Muscle of leg (tissue), 3 donors: ENCODE measurements at regions not wholly inside any gene's neighbourhood (a gene's known extent, or its start where the extent isn't known, plus 50 kb on each side); places are given as distances from the start of the nearest gene placed in this dataset.
"Not testable (repeated sequence)": the region's sequence is repeated elsewhere in the genome, so short reads cannot be mapped to it uniquely, and the experiment has no call there.

Experiments used
- DNase-seq: peaks from one replicate; pipeline ENCODE4 v3.0.0; 2013
- H3K27ac ChIP-seq: one replicate; pipeline ENCODE4 v1.5.1; 2013; ENCODE audit warnings: mild to moderate bottlenecking, low read length, control low read depth
- H3K27me3 ChIP-seq: one replicate; pipeline ENCODE4 v1.6.1; 2013; ENCODE audit warnings: low read length; ENCODE audit not compliant: control insufficient read depth, insufficient read depth
- H3K36me3 ChIP-seq: one replicate; pipeline ENCODE4 v1.6.1; 2013; ENCODE audit warnings: low read length; ENCODE audit not compliant: control insufficient read depth, insufficient read depth
- H3K4me1 ChIP-seq: one replicate; pipeline ENCODE4 v1.6.1; 2013; ENCODE audit warnings: low read length; ENCODE audit not compliant: control insufficient read depth, insufficient read depth
- H3K4me3 ChIP-seq: one replicate; pipeline ENCODE4 v1.5.1; 2013; ENCODE audit warnings: low read length, control low read depth
- H3K9me3 ChIP-seq: replicated peaks from 2 replicates; pipeline ENCODE4 v1.6.1; 2013; ENCODE audit warnings: low read depth, low read length; ENCODE audit not compliant: control insufficient read depth
- WGBS: methylation state at CpG from one replicate; pipeline ENCODE4 v1.1.5; 2013; ENCODE audit warnings: missing lambda C conversion rate; ENCODE audit not compliant: insufficient coverage; 5-methylcytosine and 5-hydroxymethylcytosine counted together

DNA sequence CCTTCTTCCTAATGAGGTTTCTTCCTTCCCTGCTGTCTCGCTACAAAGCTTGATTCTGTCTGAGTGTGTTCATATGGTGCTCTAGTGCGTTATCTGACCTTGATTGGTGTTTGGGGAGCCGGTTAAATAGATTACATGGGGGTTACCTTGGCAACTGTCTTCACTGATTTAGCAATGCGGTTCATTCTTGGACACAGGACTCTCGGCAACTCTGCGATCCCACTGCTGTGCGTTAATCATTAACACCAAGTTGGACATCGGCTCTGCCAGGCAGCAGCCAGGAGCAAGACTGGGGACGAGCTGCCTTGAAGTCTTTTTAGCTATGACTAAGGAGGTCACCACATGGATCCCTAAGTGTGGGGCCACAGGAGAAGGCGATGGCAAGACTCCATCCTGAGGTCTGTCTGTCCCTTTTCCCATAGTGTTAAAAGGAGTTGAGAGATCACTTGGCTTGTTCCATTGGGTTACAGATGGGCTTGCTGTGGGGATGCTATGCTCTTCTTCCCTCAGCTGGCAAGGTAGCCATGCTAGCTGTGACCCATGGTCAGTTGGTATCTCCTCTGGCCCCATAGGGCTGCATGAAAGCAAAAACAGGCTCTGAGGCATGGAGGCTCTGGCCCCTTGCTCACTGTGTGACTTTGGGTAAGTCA is 93.4 kb upstream of the MAMLD1 start:
- Histone ChIP-seq H3K27ac (no peak overlapping the region), H3K4me1 (no peaks in the 10 kb centered on the region), H3K36me3 (no peaks in the 10 kb centered on the region), H3K4me3 (no peak overlapping the region), H3K9me3 (no peaks in the 10 kb centered on the region), H3K27me3 (peaks cover 17% of the 10 kb centered on the region)
- DNase-seq: no peak
- WGBS: 61% methylated on average over 9 of the region's 10 CpGs

- H3K27me3 ChIP-seq: peaks cover 17% of the 10 kb centered on the region
- DNase-seq: no peak
- no peak overlapping the region for H3K27ac ChIP-seq
- no peaks in the 10 kb centered on the region for H3K36me3 ChIP-seq
- H3K4me1 ChIP-seq: no peaks in the 10 kb centered on the region
- H3K9me3 ChIP-seq: no peaks in the 10 kb centered on the region
- H3K4me3 ChIP-seq: no peak overlapping the region
- 40% methylated on average over 1 of the region's 3 CpGs for WGBS
These were observed 92.5 kb upstream of the MAMLD1 start for GRCh38 chrX:150270622-150271021.

DNA sequence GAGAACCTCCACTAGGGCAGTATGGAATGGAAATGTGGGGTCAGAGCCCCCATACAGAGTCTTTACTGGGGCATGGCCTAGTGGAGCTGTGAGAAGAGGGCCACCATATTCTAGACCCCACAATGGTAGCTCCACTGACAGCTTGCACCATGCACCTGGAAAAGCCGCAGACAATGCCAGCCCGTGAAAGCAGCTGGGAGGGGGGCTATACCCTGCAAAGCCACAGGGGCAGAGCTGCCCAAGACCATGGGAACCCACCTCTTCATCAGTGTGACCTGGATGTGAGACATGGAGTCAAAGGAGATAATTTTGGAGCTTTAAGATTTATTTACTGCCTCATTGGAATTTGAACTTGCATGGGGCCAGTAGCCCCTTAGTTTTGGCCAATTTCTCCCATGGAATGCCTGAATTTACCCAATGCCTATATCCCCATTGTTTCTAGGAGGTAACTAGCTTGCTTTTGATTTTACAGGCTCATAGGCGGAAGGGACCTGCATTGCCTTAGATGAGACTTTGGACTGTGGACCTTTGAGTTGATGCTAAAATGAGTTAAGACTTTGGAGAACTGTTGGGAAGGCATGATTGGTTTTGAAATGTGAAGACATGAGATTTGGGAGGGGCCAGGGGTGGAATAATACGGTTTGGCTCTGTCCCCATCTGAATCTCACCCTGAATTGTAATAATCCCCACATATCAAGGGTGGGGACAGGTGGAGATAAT is 89.4 kb upstream of the MAMLD1 start:
- H3K4me1 ChIP-seq, DNase-seq, H3K9me3 ChIP-seq, H3K4me3 ChIP-seq, H3K27ac ChIP-seq, H3K36me3 ChIP-seq: not testable (repeated sequence)
- 75% methylated on average over 1 of the region's 4 CpGs for WGBS
- peaks cover 10% of the 10 kb centered on the region for H3K27me3 ChIP-seq

- H3K36me3 ChIP-seq: no peaks in the 10 kb centered on the region
- DNase-seq: no peak
- no CpG with 5 or more reads among the region's 2 CpGs for WGBS
- peaks cover 6% of the 10 kb centered on the region for H3K27me3 ChIP-seq
- no peak overlapping the region for H3K4me3 ChIP-seq
- H3K9me3 ChIP-seq: no peaks in the 10 kb centered on the region
- no peaks in the 10 kb centered on the region for H3K4me1 ChIP-seq
- no peak overlapping the region for H3K27ac ChIP-seq
These were observed 80.2 kb upstream of the MAMLD1 start for GRCh38 chrX:150282953-150283352.

GRCh38 chrX:150291014-150291413 is 72.1 kb upstream of the MAMLD1 start:
- DNase-seq: peak; percentile 6
- WGBS: 69% methylated on average over 3 of the region's 5 CpGs
- H3K27ac ChIP-seq: no peak overlapping the region
- H3K4me1 ChIP-seq: no peaks in the 10 kb centered on the region
- no peak overlapping the region for H3K4me3 ChIP-seq
- peaks cover 2% of the 10 kb centered on the region for H3K27me3 ChIP-seq
- H3K9me3 ChIP-seq: no peaks in the 10 kb centered on the region
- H3K36me3 ChIP-seq: no peaks in the 10 kb centered on the region

DNA sequence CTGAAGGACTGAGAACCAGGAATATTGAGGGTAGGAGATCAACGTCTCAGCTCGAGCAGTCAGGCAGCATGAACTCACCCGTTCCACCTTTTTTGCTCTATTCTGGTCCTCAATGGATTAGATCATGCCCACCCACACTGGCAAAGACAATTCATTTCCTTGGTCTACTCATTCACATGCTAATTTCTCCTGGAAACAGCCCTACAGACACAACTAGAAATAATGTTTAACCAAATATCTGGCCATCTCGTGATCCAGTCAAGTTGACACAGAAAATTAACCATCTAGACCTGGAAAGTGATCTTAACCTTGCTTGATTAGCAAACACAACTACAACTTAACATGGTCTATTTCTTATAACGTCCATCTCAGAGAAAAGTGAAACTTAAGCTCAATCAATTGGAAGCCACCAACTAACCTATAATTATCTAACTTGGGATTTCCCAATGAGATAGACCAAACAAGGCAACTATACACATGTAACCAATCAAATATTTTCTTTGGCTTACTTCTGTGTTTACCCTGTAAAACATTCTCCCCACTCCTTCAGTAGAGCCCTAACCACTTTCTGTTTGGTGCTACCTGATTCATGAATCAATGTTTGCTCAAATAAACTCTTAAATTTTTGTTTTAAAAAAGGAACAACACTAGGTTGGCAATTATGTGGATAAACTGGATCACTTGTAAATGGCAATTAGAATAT is 69.7 kb upstream of the MAMLD1 start:
- H3K27me3 ChIP-seq: peaks cover 5% of the 10 kb centered on the region
- no peaks in the 10 kb centered on the region for H3K4me1 ChIP-seq
- no peak for DNase-seq
- 72% methylated on average over 3 of the region's 5 CpGs for WGBS
- H3K9me3 ChIP-seq: no peaks in the 10 kb centered on the region
- no peak overlapping the region for H3K4me3 ChIP-seq
- H3K36me3 ChIP-seq: no peaks in the 10 kb centered on the region
- H3K27ac ChIP-seq: no peak overlapping the region

DNA sequence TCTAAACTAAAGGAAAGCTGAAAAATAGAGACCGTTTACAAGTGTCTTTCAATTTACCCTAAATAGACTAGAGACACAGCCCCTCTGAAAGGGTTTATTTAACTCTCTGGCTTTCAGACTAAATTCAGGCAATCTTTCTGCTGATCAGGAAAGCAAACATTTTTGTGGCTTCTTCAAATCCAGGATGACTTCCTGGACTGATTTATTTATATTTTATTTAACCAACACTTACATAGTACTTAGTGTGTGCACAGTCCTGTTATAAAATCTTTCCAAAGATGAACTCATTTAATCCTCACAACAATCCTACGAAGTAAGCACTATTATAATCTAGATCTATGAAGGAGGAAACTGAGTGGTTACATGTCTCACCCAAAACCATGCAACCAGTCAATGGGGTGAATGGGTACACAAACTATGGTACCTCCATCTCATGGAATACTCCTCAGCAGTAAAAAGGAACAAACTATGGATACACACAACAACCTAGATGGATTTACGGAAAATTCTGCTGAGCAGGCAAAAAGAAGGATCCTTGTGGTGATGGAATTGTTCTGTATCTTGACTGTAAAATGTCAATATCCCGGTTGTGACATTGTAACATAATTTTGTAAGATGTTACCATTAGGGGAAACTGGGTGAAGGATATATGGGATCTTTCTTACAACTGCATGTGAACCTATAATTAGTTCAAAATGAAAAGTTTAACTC is 64.1 kb upstream of the MAMLD1 start:
- no peak overlapping the region for H3K27ac ChIP-seq
- no CpG with 5 or more reads among the region's 4 CpGs for WGBS
- DNase-seq: no peak
- no peaks in the 10 kb centered on the region for H3K36me3 ChIP-seq
- H3K4me1 ChIP-seq: no peaks in the 10 kb centered on the region
- H3K4me3 ChIP-seq: no peak overlapping the region
- peaks cover 6% of the 10 kb centered on the region for H3K27me3 ChIP-seq
- H3K9me3 ChIP-seq: no peaks in the 10 kb centered on the region

GRCh38 chrX:150299579-150299978 is 63.5 kb upstream of the MAMLD1 start:
- DNase-seq: no peak
- no peaks in the 10 kb centered on the region for H3K36me3 ChIP-seq
- no peaks in the 10 kb centered on the region for H3K4me1 ChIP-seq
- peaks cover 6% of the 10 kb centered on the region for H3K27me3 ChIP-seq
- H3K4me3 ChIP-seq: no peak overlapping the region
- no peak overlapping the region for H3K27ac ChIP-seq
- no peaks in the 10 kb centered on the region for H3K9me3 ChIP-seq

DNA sequence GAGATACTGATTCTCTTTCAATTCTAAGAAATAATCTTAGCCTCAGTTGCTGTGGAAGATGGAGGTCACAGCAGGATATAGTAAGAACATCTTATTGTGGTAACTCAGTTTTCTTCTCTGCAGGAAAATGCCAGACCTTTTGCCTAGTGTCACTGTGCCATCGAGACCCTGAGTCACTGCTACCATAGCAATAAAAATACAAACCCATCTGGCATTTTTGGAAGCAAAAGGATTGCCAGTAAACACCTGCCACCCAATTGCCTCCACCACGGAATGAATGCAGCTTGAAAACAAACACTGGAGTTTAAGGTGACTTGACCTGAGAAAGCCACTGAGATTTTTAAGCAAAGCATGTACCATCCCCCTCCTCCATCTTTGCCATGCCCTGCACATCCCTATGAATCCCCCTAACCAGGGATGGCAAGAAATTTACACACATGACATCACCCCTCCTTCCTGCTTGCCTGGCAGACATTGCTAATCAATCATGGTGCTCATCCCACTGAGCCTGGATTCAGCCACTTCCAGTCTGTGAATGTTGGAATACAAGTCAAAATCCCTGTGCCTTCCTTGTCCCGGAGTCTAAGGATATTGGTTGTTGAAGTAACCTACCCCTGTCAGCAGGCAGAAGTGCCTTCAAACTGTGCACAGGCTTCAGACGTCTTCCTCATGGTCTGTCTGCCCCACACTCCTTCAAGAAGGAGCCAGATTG is 59.6 kb upstream of the MAMLD1 start:
- no peaks in the 10 kb centered on the region for H3K9me3 ChIP-seq
- no peak overlapping the region for H3K4me3 ChIP-seq
- no peak for DNase-seq
- no peaks in the 10 kb centered on the region for H3K4me1 ChIP-seq
- no peak overlapping the region for H3K27ac ChIP-seq
- no peaks in the 10 kb centered on the region for H3K36me3 ChIP-seq
- WGBS: 71% methylated on average over 1 of the region's 4 CpGs
- peaks cover 11% of the 10 kb centered on the region for H3K27me3 ChIP-seq
